GM21515 (cell line): ENCODE measurements at regions not wholly inside any gene's neighbourhood (a gene's known extent, or its start where the extent isn't known, plus 50 kb on each side); places are given as distances from the start of the nearest gene placed in this dataset.
"Not testable (repeated sequence)": the region's sequence is repeated elsewhere in the genome, so short reads cannot be mapped to it uniquely, and the experiment has no call there.

Experiments used
- ATAC-seq: cut with Tn5 transposase; IDR thresholded peaks from one replicate; pipeline ENCODE4 v1.9.1; 2021; ENCODE audit not compliant: unreplicated experiment

DNA sequence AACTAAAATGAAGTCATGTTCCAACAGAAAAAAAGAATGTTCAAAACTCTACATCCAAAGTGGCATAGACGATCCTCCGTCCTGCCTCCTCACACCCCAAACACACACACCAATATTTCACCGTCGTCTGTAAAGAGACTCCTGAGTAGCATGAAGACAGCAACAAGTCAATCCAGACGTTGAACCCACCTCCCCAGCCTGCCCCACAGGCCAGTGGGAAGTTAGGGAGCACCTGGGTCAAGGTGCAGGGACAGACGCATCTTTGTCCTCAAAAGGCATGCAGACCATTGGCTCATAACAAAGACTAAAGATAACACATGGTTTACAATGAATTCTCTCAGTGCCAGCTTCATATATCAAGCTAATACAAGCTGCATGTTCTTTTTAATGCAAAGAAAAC lies 396.5 kb downstream of the TCERG1L start:
- ATAC-seq, result no peak

GRCh38 chr10:130921461-130921860 lies 390.1 kb downstream of the TCERG1L start:
- ATAC-seq, result no peak

- ATAC-seq, result no peak
Measured at GRCh38 chr10:130921911-130922440, 389.5 kb downstream of the TCERG1L start.

DNA sequence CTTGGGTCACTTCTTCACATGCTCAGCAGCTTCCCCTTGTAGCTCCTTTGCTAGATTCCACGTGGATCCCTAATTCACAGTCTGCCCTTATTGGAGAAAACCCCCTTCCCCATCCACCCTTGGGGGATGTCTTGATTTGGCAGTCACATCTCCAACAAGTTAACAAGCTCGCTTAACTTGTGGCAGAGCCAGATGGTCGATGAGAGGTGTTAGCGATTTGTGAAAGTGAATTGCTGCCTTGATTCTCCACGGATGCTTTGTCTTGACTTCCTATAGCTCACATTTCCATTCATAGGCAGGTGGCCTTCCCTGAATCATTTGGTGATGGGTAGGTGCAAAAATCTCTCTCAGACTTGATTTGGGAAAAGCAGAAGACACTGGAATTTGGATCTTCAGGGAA lies 387.9 kb downstream of the TCERG1L start:
- no peak for ATAC-seq

- no peak for ATAC-seq
Measured at GRCh38 chr10:130924138-130924819, 387.2 kb downstream of the TCERG1L start.

GRCh38 chr10:130926442-130926841 lies 385.1 kb downstream of the TCERG1L start:
- ATAC-seq, result no peak

GRCh38 chr10:130927157-130927556 lies 384.4 kb downstream of the TCERG1L start:
- ATAC-seq, result no peak

- ATAC-seq, result no peak
Measured at GRCh38 chr10:130928306-130928705, 383.2 kb downstream of the TCERG1L start.

- ATAC-seq, result no peak
Measured at GRCh38 chr10:130929422-130930325, 381.8 kb downstream of the TCERG1L start.

DNA sequence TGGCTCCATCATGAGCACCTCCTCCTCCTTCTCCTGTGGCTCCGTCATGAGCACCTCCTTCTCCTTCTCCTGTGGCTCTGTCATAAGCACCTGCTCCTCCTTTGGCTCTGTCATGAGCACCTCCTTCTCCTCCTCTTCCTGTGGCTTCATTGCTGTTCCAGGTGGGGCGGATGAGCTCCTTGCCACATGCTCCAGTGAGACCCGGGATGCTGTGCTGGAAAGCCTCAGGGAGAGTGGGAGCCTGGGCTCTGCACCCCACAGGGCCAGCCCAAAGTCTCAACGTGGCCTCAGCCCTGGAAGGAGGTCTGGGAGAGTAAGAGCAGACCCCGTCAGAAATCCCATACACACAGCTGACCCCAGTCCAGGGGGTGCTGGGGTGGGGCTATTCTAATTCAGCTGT lies 380.7 kb downstream of the TCERG1L start:
- no peak for ATAC-seq

GRCh38 chr10:130931256-130931655 lies 380.3 kb downstream of the TCERG1L start:
- no peak for ATAC-seq

GRCh38 chr10:130932326-130933007 lies 379.1 kb downstream of the TCERG1L start:
- ATAC-seq, result no peak

DNA sequence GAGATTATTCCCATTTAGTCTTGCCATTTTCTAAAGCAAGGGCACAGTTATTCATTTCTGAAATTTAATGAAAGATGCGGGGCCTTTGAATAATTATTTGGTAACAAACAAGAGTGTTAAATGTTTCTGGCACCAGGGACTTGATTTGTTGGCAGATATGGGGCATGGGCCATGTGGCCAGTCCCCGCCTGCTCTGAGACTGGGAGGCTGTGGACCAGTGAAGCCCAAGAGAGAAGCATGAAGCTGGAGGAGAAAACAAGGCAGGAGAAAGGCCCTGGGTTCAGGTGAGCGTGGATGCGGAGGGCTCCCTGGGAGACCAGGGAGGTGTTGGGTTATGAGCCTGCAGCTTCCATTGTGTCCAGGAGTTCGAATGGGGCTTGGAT lies 378.5 kb downstream of the TCERG1L start:
- no peak for ATAC-seq

DNA sequence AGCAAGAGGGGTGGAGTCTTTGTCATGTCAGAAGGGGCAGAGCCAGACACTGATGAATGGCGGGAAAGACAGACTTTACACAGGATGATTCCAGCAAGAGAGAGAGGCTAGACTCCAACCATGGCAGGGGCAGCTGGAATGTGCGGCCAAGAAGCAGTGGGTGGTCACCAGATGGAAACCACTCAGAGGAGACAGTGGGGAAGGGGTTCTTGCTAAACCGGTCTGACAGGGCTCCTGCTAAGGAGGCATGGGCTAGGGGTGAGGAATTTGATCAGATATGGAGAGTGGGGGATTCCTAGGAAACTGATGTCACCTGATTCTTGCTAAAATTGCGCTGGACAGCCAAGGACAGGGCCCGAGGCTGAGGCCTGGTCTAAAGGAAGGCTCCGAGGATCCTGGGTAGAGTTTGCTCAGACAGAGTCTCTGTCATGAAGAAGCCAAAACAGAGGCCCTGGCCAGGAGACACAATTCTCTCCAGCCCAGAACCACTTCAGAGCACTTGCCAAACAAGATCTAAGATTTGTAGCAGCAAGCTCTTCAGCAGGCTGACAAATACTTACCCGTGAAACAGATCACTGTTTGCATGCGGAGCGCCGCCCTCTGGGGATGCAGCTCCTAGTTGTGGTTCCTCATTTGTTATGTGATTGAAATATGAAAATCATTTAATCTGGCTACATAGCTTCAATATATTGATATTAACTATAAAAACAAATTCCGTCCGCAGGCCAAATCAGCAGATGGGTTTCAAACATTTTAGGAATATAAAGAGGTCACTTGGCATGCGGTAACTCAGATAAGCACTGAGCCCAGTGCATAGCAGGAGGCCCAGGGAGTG lies 377.0 kb downstream of the TCERG1L start:
- no peak for ATAC-seq

DNA sequence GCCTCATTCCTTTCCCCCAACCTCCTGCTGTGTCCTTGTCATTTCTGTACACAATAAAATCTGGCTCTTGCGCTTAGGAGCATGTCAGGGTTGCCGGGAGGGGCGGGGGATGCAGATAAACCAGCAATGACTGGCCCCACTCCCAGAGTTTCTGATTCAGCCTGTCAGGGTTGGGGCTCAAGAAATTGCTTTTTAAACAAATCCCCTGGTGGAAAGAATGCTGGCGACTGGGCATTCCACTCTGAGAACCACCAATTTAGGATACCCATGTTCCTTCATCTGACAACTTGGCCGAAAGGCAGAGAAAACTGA lies 376.4 kb downstream of the TCERG1L start:
- ATAC-seq, result no peak

GRCh38 chr10:130935897-130936550 lies 375.5 kb downstream of the TCERG1L start:
- ATAC-seq, result no peak

GRCh38 chr10:130936851-130937250 lies 374.7 kb downstream of the TCERG1L start:
- no peak for ATAC-seq

- no peak for ATAC-seq
Measured at GRCh38 chr10:130938051-130938450, 373.5 kb downstream of the TCERG1L start.

GRCh38 chr10:130938891-130939290 lies 372.6 kb downstream of the TCERG1L start:
- not testable (repeated sequence) for ATAC-seq

DNA sequence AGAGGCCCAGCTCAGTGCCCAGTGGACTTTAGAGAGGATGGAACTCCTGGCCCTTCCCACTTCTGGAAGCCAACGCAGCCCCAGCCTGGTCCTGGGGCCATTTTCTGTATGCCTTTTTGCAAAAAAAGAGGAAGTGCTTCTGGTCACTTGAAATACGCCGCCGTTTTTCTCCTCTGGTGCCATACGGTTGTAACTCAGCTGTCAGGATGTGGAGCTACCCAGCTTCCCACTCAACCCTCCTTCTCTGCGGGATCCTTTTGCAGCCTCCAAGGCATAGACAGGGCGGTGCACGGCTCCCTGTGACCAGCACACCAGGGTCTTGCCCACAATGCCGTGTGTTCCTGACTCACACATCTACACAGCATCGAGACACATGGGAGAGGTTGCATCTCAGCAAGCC lies 369.6 kb downstream of the TCERG1L start:
- ATAC-seq, result no peak
